Lower lobe of right lung (tissue), 2 donors: ENCODE measurements at regions not wholly inside any gene's neighbourhood (a gene's known extent, or its start where the extent isn't known, plus 50 kb on each side); places are given as distances from the start of the nearest gene placed in this dataset.

Experiments
- ATAC-seq, 2 donors: fragments of 200-7000 bp; cut with Tn5 transposase; one replicate each; pipeline ENCODE4 v1.9.1; 2020 to 2022; ENCODE audit warnings: mild to moderate bottlenecking in 2 of 2, moderate library complexity in 2 of 2
- DNase-seq: peaks from one replicate; pipeline ENCODE4 v3.0.0-alpha.2; 2020
- H3K27ac ChIP-seq: fragments of 200-600 bp; one replicate; pipeline ENCODE4 v1.8.0; 2022
- H3K27me3 ChIP-seq: fragments of 200-600 bp; one replicate; pipeline ENCODE4 v1.8.0; 2022; ENCODE audit warnings: low read depth
- H3K36me3 ChIP-seq: fragments of 200-600 bp; one replicate; pipeline ENCODE4 v1.8.0; 2022; ENCODE audit warnings: mild to moderate bottlenecking
- H3K4me1 ChIP-seq: fragments of 200-600 bp; one replicate; pipeline ENCODE4 v1.8.0; 2022
- H3K4me3 ChIP-seq: fragments of 200-600 bp; one replicate; pipeline ENCODE4 v1.8.0; 2022; ENCODE audit warnings: mild to moderate bottlenecking
- H3K9me3 ChIP-seq: fragments of 200-600 bp; one replicate; pipeline ENCODE4 v1.8.0; 2022
- intact Hi-C: fragments of 100-400 bp; cut with DNase I; formaldehyde crosslinking; loops from one replicate; pipeline ENCODE4 v1.11.0; 2022
- TF ChIP-seq, protein P1 (sequence below): fragments of 200-600 bp; IDR thresholded peaks from one replicate; pipeline ENCODE4 v1.8.0; 2022; ENCODE audit warnings: antibody characterized with exemption, mild to moderate bottlenecking
- donor health status: DM: no; HTN: yes; CAD: no; lungs with severe emphysema.

DNA sequence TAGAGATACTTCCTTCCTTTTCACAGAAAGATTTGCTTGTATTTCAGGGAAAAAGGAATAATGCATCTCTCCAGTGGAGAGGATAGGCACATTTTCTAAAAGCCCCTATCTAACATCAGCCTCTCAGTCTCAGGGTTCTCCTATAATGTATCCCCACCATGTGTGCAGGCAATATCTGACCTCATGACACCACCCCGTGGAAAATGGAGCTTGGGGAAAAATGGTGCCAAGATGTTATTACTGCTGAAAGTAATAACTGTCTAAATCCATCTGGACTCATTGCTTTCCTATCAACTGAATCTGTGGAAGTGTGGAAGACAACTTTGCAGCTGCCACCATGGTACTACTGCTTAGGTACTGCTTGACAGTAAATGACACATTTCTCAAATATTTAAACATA, 574.3 kb downstream of the LRRC70 start:
- Histone ChIP-seq H3K4me3 (no peak overlapping the region), H3K27ac (no peak overlapping the region), H3K36me3 (no peaks in the 10 kb centered on the region), H3K9me3 (no peaks in the 10 kb centered on the region), H3K4me1 (no peaks in the 10 kb centered on the region), H3K27me3 (no peaks in the 10 kb centered on the region)
- ATAC-seq (no peak), DNase-seq (no peak)
- intact Hi-C loops: no loop called here
- TF ChIP-seq, protein P1, sequence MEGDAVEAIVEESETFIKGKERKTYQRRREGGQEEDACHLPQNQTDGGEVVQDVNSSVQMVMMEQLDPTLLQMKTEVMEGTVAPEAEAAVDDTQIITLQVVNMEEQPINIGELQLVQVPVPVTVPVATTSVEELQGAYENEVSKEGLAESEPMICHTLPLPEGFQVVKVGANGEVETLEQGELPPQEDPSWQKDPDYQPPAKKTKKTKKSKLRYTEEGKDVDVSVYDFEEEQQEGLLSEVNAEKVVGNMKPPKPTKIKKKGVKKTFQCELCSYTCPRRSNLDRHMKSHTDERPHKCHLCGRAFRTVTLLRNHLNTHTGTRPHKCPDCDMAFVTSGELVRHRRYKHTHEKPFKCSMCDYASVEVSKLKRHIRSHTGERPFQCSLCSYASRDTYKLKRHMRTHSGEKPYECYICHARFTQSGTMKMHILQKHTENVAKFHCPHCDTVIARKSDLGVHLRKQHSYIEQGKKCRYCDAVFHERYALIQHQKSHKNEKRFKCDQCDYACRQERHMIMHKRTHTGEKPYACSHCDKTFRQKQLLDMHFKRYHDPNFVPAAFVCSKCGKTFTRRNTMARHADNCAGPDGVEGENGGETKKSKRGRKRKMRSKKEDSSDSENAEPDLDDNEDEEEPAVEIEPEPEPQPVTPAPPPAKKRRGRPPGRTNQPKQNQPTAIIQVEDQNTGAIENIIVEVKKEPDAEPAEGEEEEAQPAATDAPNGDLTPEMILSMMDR: no peak

DNA sequence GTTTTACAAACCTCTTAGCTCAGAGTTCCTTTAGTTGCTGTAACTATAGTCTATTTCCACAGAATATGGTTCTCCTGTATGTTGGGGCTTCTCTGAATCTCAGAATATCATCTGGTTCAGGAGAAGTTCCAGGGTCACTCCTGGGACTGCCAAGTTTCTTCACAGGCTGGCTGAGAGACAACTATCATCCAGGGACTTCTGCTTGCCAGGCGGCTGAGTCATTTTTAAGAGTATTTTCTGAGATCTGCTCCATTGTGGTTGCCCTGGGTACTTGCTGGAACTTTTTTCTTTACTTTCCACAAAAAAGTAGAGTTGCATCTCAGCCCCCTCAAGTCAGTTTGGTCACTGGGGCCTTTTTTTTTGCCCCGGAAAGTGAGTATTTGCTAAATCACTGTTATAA, 566.5 kb downstream of the LRRC70 start:
- no peaks in the 10 kb centered on the region for H3K4me1 ChIP-seq
- intact Hi-C loops: no loop called here
- H3K4me3 ChIP-seq: no peak overlapping the region
- no peaks in the 10 kb centered on the region for H3K9me3 ChIP-seq
- DNase-seq (no peak), ATAC-seq (no peak)
- no peaks in the 10 kb centered on the region for H3K27me3 ChIP-seq
- H3K36me3 ChIP-seq: no peaks in the 10 kb centered on the region
- TF ChIP-seq, protein P1: no peak
- no peak overlapping the region for H3K27ac ChIP-seq

DNA sequence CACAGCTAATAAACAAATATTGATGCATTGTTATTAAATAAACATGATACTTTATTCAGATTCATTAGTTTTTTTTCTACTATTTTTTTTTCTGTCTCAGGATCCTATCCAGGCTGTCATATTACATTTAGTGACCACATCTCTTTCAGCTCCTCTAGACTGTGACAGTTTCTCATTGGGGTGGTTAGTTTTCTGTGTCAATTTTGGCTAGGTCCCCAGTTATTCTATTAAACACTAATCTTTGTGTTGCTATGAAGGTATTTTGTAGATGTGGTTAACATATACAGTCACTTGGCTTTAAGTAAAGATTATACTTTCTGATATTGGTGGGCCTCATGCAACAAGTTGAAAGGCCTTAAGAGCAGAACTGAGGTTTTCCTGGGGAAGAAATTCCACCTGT, 563.0 kb downstream of the LRRC70 start:
- no peaks in the 10 kb centered on the region for H3K4me1 ChIP-seq
- TF ChIP-seq, protein P1: no peak
- ATAC-seq (no peak), DNase-seq (no peak)
- intact Hi-C loops: no loop called here
- no peaks in the 10 kb centered on the region for H3K27me3 ChIP-seq
- H3K4me3 ChIP-seq: no peak overlapping the region
- H3K36me3 ChIP-seq: no peaks in the 10 kb centered on the region
- no peak overlapping the region for H3K27ac ChIP-seq
- H3K9me3 ChIP-seq: no peaks in the 10 kb centered on the region

DNA sequence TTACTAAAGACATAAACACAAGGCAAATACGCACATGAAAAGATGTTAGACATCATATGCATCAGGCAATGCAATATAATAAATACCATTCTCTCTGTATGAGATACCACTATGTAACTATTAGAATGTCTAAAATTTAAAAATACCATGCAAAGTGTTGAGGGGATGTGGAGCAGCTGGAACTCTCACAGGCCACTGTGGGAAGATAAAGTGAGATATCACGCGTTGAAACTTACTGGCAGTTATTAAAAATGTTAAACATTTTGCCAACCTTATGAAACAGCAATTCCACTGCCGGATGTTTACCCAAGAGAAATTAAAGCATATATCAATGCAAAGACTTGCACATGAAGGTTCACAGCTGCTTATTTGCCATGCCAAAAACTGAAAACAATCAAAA, 556.7 kb downstream of the LRRC70 start:
- Histone ChIP-seq H3K27me3 (no peaks in the 10 kb centered on the region), H3K27ac (no peak overlapping the region), H3K4me3 (no peak overlapping the region), H3K36me3 (no peaks in the 10 kb centered on the region), H3K9me3 (no peaks in the 10 kb centered on the region), H3K4me1 (no peaks in the 10 kb centered on the region)
- ATAC-seq (no peak), DNase-seq (no peak)
- intact Hi-C loops: no loop called here
- TF ChIP-seq, protein P1: no peak

DNA sequence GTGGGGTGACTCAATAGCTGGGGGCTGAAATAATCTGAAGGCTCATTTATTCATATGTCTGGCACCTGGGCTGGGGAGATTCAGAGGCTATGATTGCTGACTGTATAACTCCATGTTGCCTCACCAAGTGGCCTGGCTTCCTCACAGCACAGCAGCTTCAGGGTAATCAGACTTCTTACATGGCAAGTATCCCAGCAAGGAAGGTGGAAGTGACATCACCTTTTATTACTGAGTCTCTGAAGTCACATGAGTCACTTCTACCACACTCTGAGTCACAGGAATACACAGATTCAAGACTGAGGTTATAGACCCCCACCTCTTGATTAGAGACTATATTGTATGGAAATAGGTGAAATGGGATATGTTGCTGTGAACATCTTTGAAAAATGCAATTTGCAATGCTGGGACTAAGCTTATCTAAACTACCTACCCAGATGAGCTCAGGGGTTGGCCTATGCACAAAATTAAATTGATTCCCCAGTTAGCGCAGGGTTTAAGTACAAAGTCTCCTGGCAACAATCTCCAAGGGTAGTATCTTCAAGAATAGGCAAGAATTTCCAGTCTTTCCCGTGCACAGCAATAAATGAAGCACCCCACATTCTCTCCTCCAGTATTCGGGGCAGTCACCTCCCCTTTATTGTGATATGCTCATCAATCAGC, 553.1 kb downstream of the LRRC70 start:
- no peak overlapping the region for H3K27ac ChIP-seq
- DNase-seq: no peak
- TF ChIP-seq, protein P1: no peak
- H3K27me3 ChIP-seq: no peaks in the 10 kb centered on the region
- H3K36me3 ChIP-seq: no peaks in the 10 kb centered on the region
- no peak for ATAC-seq
- no peaks in the 10 kb centered on the region for H3K9me3 ChIP-seq
- no peak overlapping the region for H3K4me3 ChIP-seq
- H3K4me1 ChIP-seq: peaks cover 7% of the 10 kb centered on the region
- intact Hi-C loops: no loop called here
